Endothelial cell of umbilical vein (primary cell): ENCODE measurements at regions not wholly inside any gene's neighbourhood (a gene's known extent, or its start where the extent isn't known, plus 50 kb on each side); places are given as distances from the start of the nearest gene placed in this dataset.

Experiments used
- BruUV-seq: library from RNA; stranded (reverse); fragments of 400-500 nt; replicated peaks from 2 replicates; lab custom pipeline; 2021; lab: Mats Ljungman, UMichigan
- CTCF ChIA-PET: fragments of 300-600, 350-600 bp; sonication (Branson Sonifier 250); formaldehyde crosslinking; loops from one replicate; lab custom pipeline; 2021; ENCODE audit warnings: antibody characterized with exemption, inconsistent platforms; lab: Charles Lee
- POLR2A ChIA-PET: fragments of 300-600, 350-600 bp; sonication (Branson Sonifier 250); formaldehyde crosslinking; loops from one replicate; lab custom pipeline; 2021; ENCODE audit warnings: antibody characterized with exemption, inconsistent platforms; lab: Charles Lee
- DNase-seq: peaks from one replicate; pipeline ENCODE4 v3.0.0-alpha.2; 2011; ENCODE audit warnings: low read depth, low spot score
- FAIRE-seq: peaks from 2 replicates; lab custom pipeline; 2011; peaks lifted over from hg19 to GRCh38; lab: Jason Lieb, UNC
- H2AFZ ChIP-seq: 2 replicates; pipeline ENCODE4 v1.6.0; 2012; ENCODE audit warnings: low read depth, low read length, control low read depth, inconsistent platforms
- H3K27ac ChIP-seq: 2 replicates; pipeline ENCODE4 v1.5.1; 2011; ENCODE audit warnings: low read depth, mild to moderate bottlenecking, control low read depth, low read length, moderate library complexity; ENCODE audit not compliant: insufficient read depth
- H3K27me3 ChIP-seq, 2 experiments: 2 replicates each; pipeline versions ENCODE4 v1.6.0 to v1.6.1; 2011; ENCODE audit warnings: low read length in 2 of 2, mixed read lengths in 1 of 2; ENCODE audit not compliant: control insufficient read depth in 2 of 2, insufficient read depth in 2 of 2
- H3K36me3 ChIP-seq, 2 experiments: 2 replicates in 1 of 2; 3 replicates in 1 of 2; pipeline ENCODE4 v1.5.1; 2011; ENCODE audit warnings: low read length in 2 of 2, mild to moderate bottlenecking in 1 of 2, moderate library complexity in 1 of 2; ENCODE audit not compliant: control insufficient read depth in 2 of 2, insufficient read depth in 2 of 2; ENCODE audit errors: extremely low read depth in 1 of 2
- H3K4me1 ChIP-seq: 3 replicates; pipeline ENCODE4 v1.5.1; 2011; ENCODE audit warnings: mild to moderate bottlenecking, low read length; ENCODE audit not compliant: control insufficient read depth, insufficient read depth; ENCODE audit errors: extremely low read depth
- H3K4me2 ChIP-seq: 2 replicates; pipeline ENCODE4 v1.6.1; 2011; ENCODE audit warnings: low read length, control low read depth, mixed read lengths; ENCODE audit not compliant: insufficient read depth
- H3K4me3 ChIP-seq, 3 experiments: fragments of 200-600 bp in 1 of 3; sonication (generic), shearing (Covaris generic) in 1 of 3; replicated peaks in 1 of 3; 2 replicates each; pipeline ENCODE4 v1.5.1; 2011 to 2016; ENCODE audit warnings: control low read depth in 3 of 3, low read length in 3 of 3, mild to moderate bottlenecking in 2 of 3, inconsistent platforms in 1 of 3, low read depth in 1 of 3, moderate library complexity in 1 of 3; ENCODE audit not compliant: insufficient read depth in 1 of 3
- H3K79me2 ChIP-seq: 2 replicates; pipeline ENCODE4 v1.6.0; 2012; ENCODE audit warnings: low read length, inconsistent platforms; ENCODE audit not compliant: control insufficient read depth, insufficient read depth
- H3K9ac ChIP-seq: replicated peaks from 2 replicates; pipeline ENCODE3; 2011; ENCODE audit warnings: low read length, control low read depth; ENCODE audit not compliant: insufficient read depth; ENCODE audit errors: extremely low read depth
- H3K9me1 ChIP-seq: replicated peaks from 3 replicates; pipeline ENCODE4 v1.6.0; 2011; ENCODE audit warnings: mild to moderate bottlenecking, low read length; ENCODE audit not compliant: control insufficient read depth, insufficient read depth; ENCODE audit errors: extremely low read depth
- H3K9me3 ChIP-seq: replicated peaks from 2 replicates; pipeline ENCODE4 v1.5.1; 2012; ENCODE audit warnings: low read length, inconsistent platforms; ENCODE audit not compliant: control insufficient read depth, insufficient read depth
- H4K20me1 ChIP-seq: replicated peaks from 2 replicates; pipeline ENCODE3; 2011; ENCODE audit warnings: mild to moderate bottlenecking, low read length; ENCODE audit not compliant: control insufficient read depth, insufficient read depth; ENCODE audit errors: extremely low read depth
- EZH2 ChIP-seq: IDR thresholded peaks from 2 replicates; pipeline ENCODE4 v1.6.1; 2012; ENCODE audit warnings: borderline replicate concordance, low read depth, mild to moderate bottlenecking, moderate library complexity, low read length, inconsistent platforms; ENCODE audit not compliant: severe bottlenecking
- FOS ChIP-seq: IDR thresholded peaks from 2 replicates; pipeline ENCODE4 v1.6.1; 2011; ENCODE audit warnings: mild to moderate bottlenecking, low read length, moderate library complexity, borderline replicate concordance; ENCODE audit not compliant: insufficient read depth
- GATA2 ChIP-seq: IDR thresholded peaks from 2 replicates; pipeline ENCODE4 v1.7.0; 2011; ENCODE audit warnings: low read depth, mild to moderate bottlenecking, moderate library complexity, mixed read lengths, low read length; ENCODE audit not compliant: insufficient read length, insufficient read depth
- JUN ChIP-seq: IDR thresholded peaks from 2 replicates; pipeline ENCODE4 v1.6.1; 2011; ENCODE audit warnings: borderline replicate concordance, low read depth; ENCODE audit not compliant: insufficient read length, insufficient read depth
- MAX ChIP-seq: IDR thresholded peaks from 2 replicates; pipeline ENCODE4 v1.6.1; 2011; ENCODE audit not compliant: insufficient read depth, insufficient read length
- MYC ChIP-seq: IDR thresholded peaks from one replicate; pipeline ENCODE4 v1.6.1; 2011; ENCODE audit warnings: mild to moderate bottlenecking, low read depth, low read length
- POLR2A ChIP-seq: IDR thresholded peaks from 2 replicates; pipeline ENCODE4 v1.6.1; 2012; ENCODE audit warnings: low read depth, mild to moderate bottlenecking, control low read depth, low read length
- POLR2AphosphoS5 ChIP-seq: IDR thresholded peaks from 2 replicates; pipeline ENCODE4 v1.6.1; 2012; ENCODE audit warnings: low read depth, mild to moderate bottlenecking, control low read depth, low read length, moderate library complexity; ENCODE audit not compliant: insufficient read depth
- dilution Hi-C: fragments of 300-500 bp; cut with MboI; formaldehyde crosslinking; loops from one replicate; pipeline ENCODE4 v1.15.0; 2019; ENCODE audit warnings: low sequenced_read_pairs; ENCODE audit not compliant: extremely low pct_ligation_motif_present
- intact Hi-C: fragments of 100-400 bp; cut with micrococcal nuclease; formaldehyde crosslinking; loops from one replicate; pipeline ENCODE4 v1.10.0; 2022
- TF ChIP-seq, protein P1 (sequence below), 2 donors: IDR thresholded peaks; 1 replicate in 1 of 2; 2 replicates in 1 of 2; pipeline ENCODE4 v1.5.1; 2011; ENCODE audit warnings: low read length in 2 of 2, mild to moderate bottlenecking in 2 of 2, moderate library complexity in 2 of 2, control low read depth in 1 of 2, inconsistent platforms in 1 of 2, low read depth in 1 of 2; ENCODE audit not compliant: insufficient read depth in 1 of 2; ENCODE audit errors: extremely low read depth in 1 of 2

DNA sequence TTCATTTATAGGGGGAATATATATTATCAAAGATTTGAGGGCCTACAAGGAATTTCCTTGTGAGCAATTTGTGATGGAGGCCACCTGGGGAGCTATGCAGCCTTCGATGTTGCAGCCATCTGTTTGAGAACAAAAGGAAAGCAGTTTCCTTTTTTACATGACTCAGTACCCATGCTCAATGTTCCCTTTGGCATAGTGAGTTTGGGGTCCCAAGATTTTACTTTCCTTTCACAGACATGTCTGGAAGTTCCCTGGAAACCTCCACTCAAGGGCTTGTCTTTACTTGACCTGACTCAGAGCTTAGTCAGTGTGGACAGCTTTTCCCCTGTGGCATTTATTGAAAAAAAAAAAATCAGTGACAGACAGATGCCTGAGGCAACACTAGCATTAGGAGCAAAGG lies 73.5 kb upstream of the VIPR2 start:
- CTCF ChIA-PET: no interaction called here
- H3K9me1 ChIP-seq: no peaks in the 10 kb centered on the region
- no TSS peak for BruUV-seq
- no peak overlapping the region for H3K27ac ChIP-seq
- H3K36me3 ChIP-seq: no peaks in the 10 kb centered on the region
- H3K4me3 ChIP-seq: no peak overlapping the region
- no peaks in the 10 kb centered on the region for H3K9me3 ChIP-seq
- intact Hi-C loops (no loop called here), dilution Hi-C loops (no loop called here)
- DNase-seq (no peak), FAIRE-seq (no peak)
- H3K4me1 ChIP-seq: no peaks in the 10 kb centered on the region
- H3K4me2 ChIP-seq: no peak overlapping the region
- no peaks in the 10 kb centered on the region for H3K27me3 ChIP-seq
- no peak overlapping the region for H2AFZ ChIP-seq
- no peaks in the 10 kb centered on the region for H3K79me2 ChIP-seq
- H3K9ac ChIP-seq: no peak overlapping the region
- POLR2A ChIA-PET: no interaction called here
- no peak for TF ChIP-seq MAX
- TF ChIP-seq FOS: no peak
- TF ChIP-seq POLR2AphosphoS5: no peak
- TF ChIP-seq, protein P1, sequence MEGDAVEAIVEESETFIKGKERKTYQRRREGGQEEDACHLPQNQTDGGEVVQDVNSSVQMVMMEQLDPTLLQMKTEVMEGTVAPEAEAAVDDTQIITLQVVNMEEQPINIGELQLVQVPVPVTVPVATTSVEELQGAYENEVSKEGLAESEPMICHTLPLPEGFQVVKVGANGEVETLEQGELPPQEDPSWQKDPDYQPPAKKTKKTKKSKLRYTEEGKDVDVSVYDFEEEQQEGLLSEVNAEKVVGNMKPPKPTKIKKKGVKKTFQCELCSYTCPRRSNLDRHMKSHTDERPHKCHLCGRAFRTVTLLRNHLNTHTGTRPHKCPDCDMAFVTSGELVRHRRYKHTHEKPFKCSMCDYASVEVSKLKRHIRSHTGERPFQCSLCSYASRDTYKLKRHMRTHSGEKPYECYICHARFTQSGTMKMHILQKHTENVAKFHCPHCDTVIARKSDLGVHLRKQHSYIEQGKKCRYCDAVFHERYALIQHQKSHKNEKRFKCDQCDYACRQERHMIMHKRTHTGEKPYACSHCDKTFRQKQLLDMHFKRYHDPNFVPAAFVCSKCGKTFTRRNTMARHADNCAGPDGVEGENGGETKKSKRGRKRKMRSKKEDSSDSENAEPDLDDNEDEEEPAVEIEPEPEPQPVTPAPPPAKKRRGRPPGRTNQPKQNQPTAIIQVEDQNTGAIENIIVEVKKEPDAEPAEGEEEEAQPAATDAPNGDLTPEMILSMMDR (IDR thresholded peaks at IDR 0.05; ENCODE audit: extremely low read depth in 1 of 2, insufficient read depth in 1 of 2, low read depth in 1 of 2, low read length in 2 of 2): no peak
- TF ChIP-seq MYC: no peak
- no peak for TF ChIP-seq JUN
- no peak for TF ChIP-seq GATA2
- no peak for TF ChIP-seq POLR2A
- TF ChIP-seq EZH2: no peak
- no peaks in the 10 kb centered on the region for H4K20me1 ChIP-seq
